Stomach (tissue), 4 donors: ENCODE measurements at regions not wholly inside any gene's neighbourhood (a gene's known extent, or its start where the extent isn't known, plus 50 kb on each side); places are given as distances from the start of the nearest gene placed in this dataset.

Experiments
- CTCF ChIP-seq, 7 experiments: fragments of 450-650 bp in 4 of 7; fragments of 200-600 bp in 3 of 7; sonication (generic) in 3 of 7; IDR thresholded peaks; one replicate each; pipeline ENCODE4 v1.5.1; 2016 to 2019; ENCODE audit warnings: antibody characterized with exemption in 7 of 7, control low read depth in 2 of 7, mild to moderate bottlenecking in 1 of 7
- POLR2A ChIP-seq, 4 donors: fragments of 450-650 bp; IDR thresholded peaks; one replicate each; pipeline ENCODE4 v1.6.1; 2016; ENCODE audit warnings: antibody characterized with exemption in 4 of 4, control low read depth in 2 of 4, mild to moderate bottlenecking in 1 of 4, moderate library complexity in 1 of 4
- POLR2AphosphoS5 ChIP-seq, 3 donors: sonication (generic); formaldehyde crosslinking; IDR thresholded peaks; one replicate each; pipeline ENCODE4 v1.6.1; 2016; ENCODE audit warnings: antibody characterized with exemption in 3 of 3

- no peak for TF ChIP-seq CTCF (IDR thresholded peaks at IDR 0.05)
- TF ChIP-seq POLR2A (IDR thresholded peaks at IDR 0.05): no peak
- no peak for TF ChIP-seq POLR2AphosphoS5 (IDR thresholded peaks at IDR 0.05)
Measured at GRCh38 chr14:87678624-87679023, 314.4 kb downstream of the GALC start.
